ENCODE measurements at regions not wholly inside any gene's neighbourhood (a gene's known extent, or its start where the extent isn't known, plus 50 kb on each side); places are given as distances from the start of the nearest gene placed in this dataset.

GRCh38 chr4:159498446-159499115 is 395.7 kb downstream of the RAPGEF2 start:
- Mint-ChIP-seq H3K27ac (no peak overlapping the region), H3K4me1 (no peaks in the 10 kb centered on the region), H3K36me3 (no peaks in the 10 kb centered on the region), H3K4me3 (no peak overlapping the region), H3K27me3 (no peaks in the 10 kb centered on the region), H3K9me3 (no peaks in the 10 kb centered on the region)
- CTCF ChIA-PET, result no interaction called here
- no peak for DNase-seq

GRCh38 chr4:159500861-159501260 is 398.0 kb downstream of the RAPGEF2 start:
- CTCF ChIA-PET, result no interaction called here
- Mint-ChIP-seq H3K27me3 (no peaks in the 10 kb centered on the region), H3K27ac (no peak overlapping the region), H3K4me3 (no peak overlapping the region), H3K36me3 (no peaks in the 10 kb centered on the region), H3K4me1 (no peaks in the 10 kb centered on the region), H3K9me3 (no peaks in the 10 kb centered on the region)
- no peak for DNase-seq

DNA sequence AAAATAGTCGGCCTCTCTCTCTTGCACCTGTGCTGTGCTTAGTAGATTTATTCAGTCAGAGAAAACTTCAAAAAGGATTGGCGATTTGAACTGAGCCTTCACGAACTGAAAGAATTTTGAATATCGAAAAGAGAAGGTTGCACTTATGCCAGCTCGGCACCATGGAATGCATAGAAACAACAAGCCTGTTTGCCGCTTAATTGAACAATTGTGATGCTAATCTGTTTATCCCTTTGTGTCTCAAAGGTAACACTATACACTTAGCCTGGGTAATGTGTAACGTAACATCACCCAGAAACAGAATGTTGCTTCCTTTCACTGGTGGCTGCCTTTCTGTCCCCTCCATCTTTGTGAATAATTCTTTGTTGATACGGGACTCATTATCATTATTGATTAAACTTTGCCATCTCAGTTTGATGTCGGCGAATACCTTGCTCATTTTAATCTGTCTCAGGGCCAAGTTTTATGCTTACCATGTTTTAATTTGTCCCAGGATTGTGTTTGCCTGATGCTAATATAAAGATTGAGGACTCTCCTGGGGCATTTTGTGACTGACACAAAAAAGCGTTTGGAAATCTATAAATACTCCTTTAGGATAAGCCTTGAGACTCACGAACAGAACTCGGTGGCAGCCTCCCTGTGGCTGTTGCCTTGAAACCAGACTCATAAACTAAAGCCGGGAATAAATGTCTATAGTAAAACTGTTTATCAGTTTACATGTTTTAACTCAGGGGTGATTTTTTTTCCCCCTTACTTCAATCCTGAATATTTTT is 400.5 kb downstream of the RAPGEF2 start:
- Mint-ChIP-seq H3K4me1 (no peaks in the 10 kb centered on the region), H3K27ac (no peak overlapping the region), H3K9me3 (no peaks in the 10 kb centered on the region), H3K27me3 (no peaks in the 10 kb centered on the region), H3K36me3 (no peaks in the 10 kb centered on the region), H3K4me3 (no peak overlapping the region)
- no peak for DNase-seq
- CTCF ChIA-PET, result no interaction called here

DNA sequence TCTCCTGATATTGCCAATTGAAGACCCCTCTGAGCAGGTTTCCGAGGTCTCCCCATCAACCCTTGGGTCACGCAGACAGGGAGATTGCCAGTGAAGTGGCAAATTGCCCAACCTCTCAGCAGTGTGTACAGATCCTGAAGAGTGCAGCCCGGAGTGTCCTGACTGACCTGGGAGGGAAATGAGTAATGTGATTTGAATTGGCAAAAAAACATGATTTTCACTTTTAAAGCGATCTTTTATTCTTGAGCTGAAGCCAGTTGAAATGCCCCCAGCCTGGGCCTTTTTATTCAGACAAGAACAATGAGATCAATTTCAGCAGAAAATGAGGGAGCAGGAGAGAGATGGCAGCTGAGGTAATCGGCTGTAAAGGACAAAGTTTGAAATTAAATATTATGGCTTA is 401.8 kb downstream of the RAPGEF2 start:
- H3K4me3 Mint-ChIP-seq, result no peak overlapping the region
- CTCF ChIA-PET, result interaction anchor here (1.2 kb wide), 1 partner anchor 18 kb away, joined by 4 read pairs; no protein-coding TSS in a partner anchor
- DNase-seq, result no peak
- no peaks in the 10 kb centered on the region for H3K4me1 Mint-ChIP-seq
- H3K9me3 Mint-ChIP-seq, result no peaks in the 10 kb centered on the region
- no peaks in the 10 kb centered on the region for H3K27me3 Mint-ChIP-seq
- H3K36me3 Mint-ChIP-seq, result no peaks in the 10 kb centered on the region
- no peak overlapping the region for H3K27ac Mint-ChIP-seq

DNA sequence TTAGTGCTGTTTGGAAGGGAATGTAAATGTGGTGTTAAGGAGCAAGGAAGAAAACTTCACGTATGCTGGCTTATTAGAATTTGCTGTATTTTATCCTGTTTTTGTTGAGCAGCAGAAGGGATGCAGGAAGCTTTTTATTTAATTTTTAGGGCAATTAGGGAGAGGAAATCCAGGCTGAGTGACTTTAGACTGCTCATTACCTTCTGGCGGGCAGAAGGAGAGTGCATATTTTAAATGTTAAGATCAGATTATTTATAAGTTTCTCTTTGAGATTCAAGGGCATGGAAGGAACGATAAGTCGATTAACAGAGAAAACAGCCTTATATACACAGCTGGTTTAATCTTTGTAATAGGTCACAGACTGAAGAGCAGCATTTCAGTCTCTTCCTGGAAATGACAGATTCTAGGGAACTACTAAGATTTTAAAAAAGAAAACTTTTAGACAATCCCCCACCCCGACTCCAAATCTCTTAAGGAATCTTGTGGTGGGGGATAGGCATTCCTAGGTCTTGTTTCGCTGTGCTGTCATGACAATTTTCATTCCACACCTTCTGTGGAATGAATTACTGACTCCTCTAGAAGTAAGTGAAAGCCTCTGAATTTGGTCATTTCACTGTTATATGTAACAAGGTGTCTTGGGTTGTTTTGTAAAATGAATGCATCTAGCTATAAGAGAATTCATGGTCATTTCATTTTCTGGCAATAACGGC is 402.5 kb downstream of the RAPGEF2 start:
- no peak overlapping the region for H3K27ac Mint-ChIP-seq
- H3K4me1 Mint-ChIP-seq, result no peaks in the 10 kb centered on the region
- no peak overlapping the region for H3K4me3 Mint-ChIP-seq
- CTCF ChIA-PET, result no interaction called here
- H3K27me3 Mint-ChIP-seq, result no peaks in the 10 kb centered on the region
- H3K9me3 Mint-ChIP-seq, result no peaks in the 10 kb centered on the region
- H3K36me3 Mint-ChIP-seq, result no peaks in the 10 kb centered on the region
- DNase-seq, result no peak

- Mint-ChIP-seq H3K27me3 (no peaks in the 10 kb centered on the region), H3K27ac (no peak overlapping the region), H3K4me1 (no peaks in the 10 kb centered on the region), H3K36me3 (no peaks in the 10 kb centered on the region), H3K4me3 (no peak overlapping the region), H3K9me3 (no peaks in the 10 kb centered on the region)
- CTCF ChIA-PET, result no interaction called here
- DNase-seq, result no peak
These were observed 404.1 kb downstream of the RAPGEF2 start for GRCh38 chr4:159506801-159507517.

DNA sequence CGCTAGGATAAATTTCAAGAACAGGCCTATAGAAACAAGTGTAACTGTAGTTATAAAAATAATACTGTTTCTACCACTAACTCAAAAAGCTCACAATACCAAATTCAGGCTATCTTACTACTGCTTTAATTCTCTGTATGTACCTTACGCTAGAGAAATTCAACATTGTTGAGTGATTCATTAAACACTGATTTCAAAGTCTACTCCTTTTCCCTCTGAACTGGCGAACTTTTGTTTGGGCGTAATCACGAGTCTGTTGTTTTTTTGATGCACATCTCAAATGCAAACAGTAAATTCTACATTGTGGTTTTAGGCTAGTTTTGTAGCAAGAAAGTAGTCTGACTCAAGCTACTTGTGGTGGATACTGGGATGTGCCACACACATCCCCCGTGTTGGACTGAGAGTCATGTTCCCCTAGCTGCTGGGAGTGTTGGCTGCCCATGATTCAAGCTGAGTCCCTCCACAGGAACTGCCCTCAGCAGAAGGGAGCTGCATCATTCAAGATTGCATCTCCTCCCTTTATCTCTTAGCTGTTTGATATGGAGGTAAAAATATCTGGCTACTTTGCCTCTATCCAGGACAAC is 406.1 kb downstream of the RAPGEF2 start:
- no peak for DNase-seq
- no peaks in the 10 kb centered on the region for H3K4me1 Mint-ChIP-seq
- H3K27me3 Mint-ChIP-seq, result no peaks in the 10 kb centered on the region
- no peaks in the 10 kb centered on the region for H3K36me3 Mint-ChIP-seq
- H3K4me3 Mint-ChIP-seq, result no peak overlapping the region
- H3K9me3 Mint-ChIP-seq, result no peaks in the 10 kb centered on the region
- CTCF ChIA-PET, result no interaction called here
- H3K27ac Mint-ChIP-seq, result no peak overlapping the region

GRCh38 chr4:159512348-159512747 is 409.5 kb downstream of the RAPGEF2 start:
- Mint-ChIP-seq H3K27ac (no peak overlapping the region), H3K27me3 (no peaks in the 10 kb centered on the region), H3K4me3 (no peak overlapping the region), H3K4me1 (no peaks in the 10 kb centered on the region), H3K9me3 (no peaks in the 10 kb centered on the region), H3K36me3 (no peaks in the 10 kb centered on the region)
- no peak for DNase-seq
- CTCF ChIA-PET, result interaction anchor here (0.6 kb wide), 1 partner anchor 81 kb away, joined by 3 read pairs; no protein-coding TSS in a partner anchor

DNA sequence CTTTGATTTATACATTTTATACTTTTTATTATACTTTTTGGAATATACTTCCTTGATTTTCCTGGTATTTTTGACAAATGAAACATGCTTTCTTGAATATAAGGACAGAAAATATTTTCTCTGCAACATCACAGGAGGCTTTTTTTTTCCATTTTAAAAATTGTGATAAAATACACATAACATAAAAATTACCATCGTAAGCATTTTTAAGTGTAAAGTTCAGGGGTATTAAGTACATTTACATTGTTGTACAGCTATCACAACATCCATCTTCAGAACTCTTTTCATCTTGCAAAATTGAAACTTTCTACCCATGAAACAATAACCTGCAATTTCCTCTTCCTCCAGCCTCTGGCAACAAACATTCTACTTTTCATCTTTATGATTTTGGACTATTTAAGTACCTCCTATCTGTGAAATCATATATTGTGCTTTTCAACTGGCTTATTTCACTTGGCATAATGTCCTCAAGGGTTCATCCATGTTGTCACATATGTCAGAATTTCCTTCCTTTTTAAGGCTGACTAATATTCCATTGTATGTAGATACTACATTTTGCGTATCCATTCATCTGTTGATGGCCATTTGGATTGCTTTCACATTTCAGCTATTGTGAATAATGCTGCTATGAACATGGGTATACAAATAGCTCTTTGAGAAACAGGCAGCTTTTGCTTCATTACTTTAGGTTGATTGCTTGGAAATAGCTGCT is 412.6 kb downstream of the RAPGEF2 start:
- CTCF ChIA-PET, result interaction anchor here (1.0 kb wide), 1 partner anchor 23 kb away, joined by 3 read pairs; no protein-coding TSS in a partner anchor
- DNase-seq, result no peak
- Mint-ChIP-seq H3K9me3 (no peaks in the 10 kb centered on the region), H3K4me3 (no peak overlapping the region), H3K27ac (no peak overlapping the region), H3K27me3 (no peaks in the 10 kb centered on the region), H3K4me1 (no peaks in the 10 kb centered on the region), H3K36me3 (no peaks in the 10 kb centered on the region)

DNA sequence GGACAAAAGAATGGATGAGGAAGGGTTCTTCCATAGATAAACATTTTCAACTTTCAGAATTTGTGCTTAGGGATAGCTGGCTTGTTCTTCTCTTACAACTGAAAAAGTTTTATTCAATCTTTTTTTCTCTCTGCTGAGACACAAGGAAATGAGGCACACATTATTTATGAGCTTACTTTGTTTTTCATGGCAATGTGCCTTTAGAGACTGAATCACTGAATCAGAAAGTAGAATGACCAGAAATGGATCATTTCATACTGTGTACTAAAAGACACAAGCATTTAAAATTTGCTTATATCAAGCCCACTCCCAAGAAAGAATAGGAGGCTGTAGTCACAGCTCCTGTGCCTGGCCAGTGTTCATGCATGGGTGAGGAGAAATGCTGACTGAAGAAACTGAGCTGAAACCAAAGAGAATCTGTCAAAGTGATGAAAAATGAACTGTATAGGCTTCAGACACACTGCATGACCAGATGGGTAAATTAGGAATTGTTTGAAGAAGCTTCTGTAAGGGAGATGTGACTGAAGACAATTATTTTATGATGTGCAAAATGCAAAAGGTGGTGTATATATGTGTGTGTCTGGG is 413.8 kb downstream of the RAPGEF2 start:
- H3K9me3 Mint-ChIP-seq, result no peaks in the 10 kb centered on the region
- H3K27ac Mint-ChIP-seq, result no peak overlapping the region
- H3K4me1 Mint-ChIP-seq, result no peaks in the 10 kb centered on the region
- no peaks in the 10 kb centered on the region for H3K27me3 Mint-ChIP-seq
- no peaks in the 10 kb centered on the region for H3K36me3 Mint-ChIP-seq
- no peak for DNase-seq
- H3K4me3 Mint-ChIP-seq, result no peak overlapping the region
- CTCF ChIA-PET, result interaction anchor here (1.0 kb wide), 1 partner anchor 25 kb away, joined by 3 read pairs; no protein-coding TSS in a partner anchor

- Mint-ChIP-seq H3K4me3 (no peak overlapping the region), H3K36me3 (no peaks in the 10 kb centered on the region), H3K9me3 (peaks cover 2% of the 10 kb centered on the region), H3K27ac (no peak overlapping the region), H3K27me3 (no peaks in the 10 kb centered on the region), H3K4me1 (no peaks in the 10 kb centered on the region)
- no peak for DNase-seq
- CTCF ChIA-PET, result no interaction called here
These were observed 417.2 kb downstream of the RAPGEF2 start for GRCh38 chr4:159520074-159520473.

- Mint-ChIP-seq H3K4me3 (no peak overlapping the region), H3K27ac (no peak overlapping the region), H3K36me3 (no peaks in the 10 kb centered on the region), H3K4me1 (no peaks in the 10 kb centered on the region), H3K27me3 (no peaks in the 10 kb centered on the region), H3K9me3 (peaks cover 2% of the 10 kb centered on the region)
- no peak for DNase-seq
- CTCF ChIA-PET, result no interaction called here
These were observed 423.3 kb downstream of the RAPGEF2 start for GRCh38 chr4:159526172-159526571.

DNA sequence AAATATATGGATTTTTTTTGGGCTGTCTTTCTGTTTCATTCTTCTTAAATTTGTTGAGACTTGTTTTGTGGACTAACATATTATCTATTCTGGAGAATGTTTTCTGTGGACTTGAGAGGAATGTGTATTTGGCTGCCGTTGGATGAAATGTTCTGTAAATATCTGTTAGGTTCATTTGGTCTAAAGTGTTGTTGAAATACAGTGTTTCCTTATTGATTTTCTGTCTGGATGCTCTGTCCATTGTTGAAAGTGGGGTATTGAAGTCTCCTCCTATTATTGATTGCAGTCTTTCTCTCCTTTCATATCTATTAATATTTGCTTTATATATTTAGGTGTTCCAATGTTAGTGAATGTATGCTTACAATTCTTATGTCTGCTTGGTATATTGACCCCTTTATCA is 431.8 kb downstream of the RAPGEF2 start:
- DNase-seq, result no peak
- CTCF ChIA-PET, result no interaction called here
- peaks cover 2% of the 10 kb centered on the region for H3K9me3 Mint-ChIP-seq
- no peaks in the 10 kb centered on the region for H3K36me3 Mint-ChIP-seq
- H3K27me3 Mint-ChIP-seq, result no peaks in the 10 kb centered on the region
- H3K4me1 Mint-ChIP-seq, result no peaks in the 10 kb centered on the region
- H3K27ac Mint-ChIP-seq, result no peak overlapping the region
- H3K4me3 Mint-ChIP-seq, result no peak overlapping the region

All from activated naive CD4-positive, alpha-beta T cell treated with anti-CD3 and anti-CD28 coated beads, Interleukin-2, amount 10 ng/mL, durations not matched to agents 7 days and 5 days (primary cell).